ENCODE measurements at regions not wholly inside any gene's neighbourhood (a gene's known extent, or its start where the extent isn't known, plus 50 kb on each side); places are given as distances from the start of the nearest gene placed in this dataset.

- TF ChIP-seq, protein P1, sequence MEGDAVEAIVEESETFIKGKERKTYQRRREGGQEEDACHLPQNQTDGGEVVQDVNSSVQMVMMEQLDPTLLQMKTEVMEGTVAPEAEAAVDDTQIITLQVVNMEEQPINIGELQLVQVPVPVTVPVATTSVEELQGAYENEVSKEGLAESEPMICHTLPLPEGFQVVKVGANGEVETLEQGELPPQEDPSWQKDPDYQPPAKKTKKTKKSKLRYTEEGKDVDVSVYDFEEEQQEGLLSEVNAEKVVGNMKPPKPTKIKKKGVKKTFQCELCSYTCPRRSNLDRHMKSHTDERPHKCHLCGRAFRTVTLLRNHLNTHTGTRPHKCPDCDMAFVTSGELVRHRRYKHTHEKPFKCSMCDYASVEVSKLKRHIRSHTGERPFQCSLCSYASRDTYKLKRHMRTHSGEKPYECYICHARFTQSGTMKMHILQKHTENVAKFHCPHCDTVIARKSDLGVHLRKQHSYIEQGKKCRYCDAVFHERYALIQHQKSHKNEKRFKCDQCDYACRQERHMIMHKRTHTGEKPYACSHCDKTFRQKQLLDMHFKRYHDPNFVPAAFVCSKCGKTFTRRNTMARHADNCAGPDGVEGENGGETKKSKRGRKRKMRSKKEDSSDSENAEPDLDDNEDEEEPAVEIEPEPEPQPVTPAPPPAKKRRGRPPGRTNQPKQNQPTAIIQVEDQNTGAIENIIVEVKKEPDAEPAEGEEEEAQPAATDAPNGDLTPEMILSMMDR (conservative IDR thresholded peaks at IDR 0.05; ENCODE audit: low read length): no peak
- TF ChIP-seq EZH2phosphoT487 (IDR thresholded peaks at IDR 0.05; ENCODE audit: borderline replicate concordance, low read depth, low read length): no peak
Observed at GRCh38 chr19:46962030-46962570, 57.5 kb upstream of the NPAS1 start.

Data from OCI-LY7 (cell line).